Natural killer cell treated with Interleukin-12 subunit alpha and Interleukin-12 subunit beta and Interleukin-15 and Interleukin-18, amount 100 ng/mL, for 72 hours (primary cell): ENCODE measurements at regions not wholly inside any gene's neighbourhood (a gene's known extent, or its start where the extent isn't known, plus 50 kb on each side); places are given as distances from the start of the nearest gene placed in this dataset.
A peak's percentile ranks its signal among the peaks of the same experiment; 100 is the strongest.
"Not testable (repeated sequence)": the region's sequence is repeated elsewhere in the genome, so short reads cannot be mapped to it uniquely, and the experiment has no call there.

Experiments
- ATAC-seq, 2 donors: fragments of 150-1000 bp; cut with Tn5 transposase in 1 of 2; sonication (Bioruptor Pico), chemical (Tn5 transposase) in 1 of 2; 2 replicates each; pipeline ENCODE4 v1.10.0; 2021
- DNase-seq: peaks from one replicate; pipeline ENCODE4 v3.0.0; 2022; ENCODE audit warnings: low spot score
- H3K27ac Mint-ChIP-seq, 2 donors: 1 replicate in 1 of 2; 2 replicates in 1 of 2; pipeline ENCODE4 v1.8.0; 2022; ENCODE audit warnings: mixed read lengths in 2 of 2, mild to moderate bottlenecking in 1 of 2, moderate library complexity in 1 of 2
- H3K27me3 Mint-ChIP-seq, 2 donors: 1 replicate in 1 of 2; 2 replicates in 1 of 2; pipeline ENCODE4 v1.8.0; 2022; ENCODE audit warnings: mixed read lengths in 2 of 2
- H3K36me3 Mint-ChIP-seq: one replicate; pipeline ENCODE4 v1.8.0; 2022; ENCODE audit warnings: mixed read lengths
- H3K4me1 Mint-ChIP-seq, 2 donors: 1 replicate in 1 of 2; 2 replicates in 1 of 2; pipeline ENCODE4 v1.8.0; 2022; ENCODE audit warnings: low read depth in 2 of 2, mixed read lengths in 2 of 2, mild to moderate bottlenecking in 1 of 2
- H3K4me3 Mint-ChIP-seq: one replicate; pipeline ENCODE4 v1.8.0; 2022; ENCODE audit warnings: mixed read lengths
- H3K9me3 Mint-ChIP-seq: 2 replicates; pipeline ENCODE4 v1.8.0; 2022; ENCODE audit warnings: mixed read lengths

- H3K9me3 Mint-ChIP-seq, result peaks cover 14% of the 10 kb centered on the region
- DNase-seq (no peak), ATAC-seq (no peak)
- H3K27me3 Mint-ChIP-seq, result no peaks in the 10 kb centered on the region
- peaks cover 11% of the 10 kb centered on the region for H3K36me3 Mint-ChIP-seq
- no peak overlapping the region for H3K4me3 Mint-ChIP-seq
- no peaks in the 10 kb centered on the region for H3K4me1 Mint-ChIP-seq
- no peak overlapping the region for H3K27ac Mint-ChIP-seq
Observed at GRCh38 chr6:164665328-164665727, 644.1 kb downstream of the C6orf118 start.

- no peaks in the 10 kb centered on the region for H3K4me1 Mint-ChIP-seq
- H3K36me3 Mint-ChIP-seq, result peaks cover 11% of the 10 kb centered on the region
- peaks cover 11% of the 10 kb centered on the region for H3K9me3 Mint-ChIP-seq
- DNase-seq (no peak), ATAC-seq (no peak)
- H3K27ac Mint-ChIP-seq, result no peak overlapping the region
- no peaks in the 10 kb centered on the region for H3K27me3 Mint-ChIP-seq
- no peak overlapping the region for H3K4me3 Mint-ChIP-seq
Observed at GRCh38 chr6:164663634-164664033, 645.8 kb downstream of the C6orf118 start.

- no peak for ATAC-seq
- H3K27me3 Mint-ChIP-seq, result no peaks in the 10 kb centered on the region
Observed at GRCh38 chr6:164661716-164662115, 647.7 kb downstream of the C6orf118 start.

GRCh38 chr6:164660781-164661180 lies 648.6 kb downstream of the C6orf118 start:
- H3K27me3 Mint-ChIP-seq, result no peaks in the 10 kb centered on the region
- H3K9me3 Mint-ChIP-seq, result peaks cover 16% of the 10 kb centered on the region
- H3K27ac Mint-ChIP-seq, result no peak overlapping the region
- H3K4me3 Mint-ChIP-seq, result no peak overlapping the region
- no peaks in the 10 kb centered on the region for H3K4me1 Mint-ChIP-seq
- H3K36me3 Mint-ChIP-seq, result no peaks in the 10 kb centered on the region
- ATAC-seq, result no peak
- DNase-seq, result no peak

More at GRCh38 chr6:164661716-164662115, 647.7 kb downstream of the C6orf118 start:
- peaks cover 14% of the 10 kb centered on the region for H3K9me3 Mint-ChIP-seq
- H3K27ac Mint-ChIP-seq, result no peak overlapping the region
- H3K4me1 Mint-ChIP-seq, result no peaks in the 10 kb centered on the region
- H3K4me3 Mint-ChIP-seq, result no peak overlapping the region
- peaks cover 6% of the 10 kb centered on the region for H3K36me3 Mint-ChIP-seq
- DNase-seq, result no peak

GRCh38 chr6:164640956-164641355 lies 668.4 kb downstream of the C6orf118 start:
- Mint-ChIP-seq H3K36me3 (no peaks in the 10 kb centered on the region), H3K9me3 (peaks cover 16% of the 10 kb centered on the region), H3K27me3 (no peaks in the 10 kb centered on the region), H3K4me1 (no peaks in the 10 kb centered on the region), H3K4me3 (no peak overlapping the region), H3K27ac (no peak overlapping the region)
- ATAC-seq (no peak), DNase-seq (no peak)

- no peaks in the 10 kb centered on the region for H3K36me3 Mint-ChIP-seq
- H3K4me1 Mint-ChIP-seq, result no peaks in the 10 kb centered on the region
- no peaks in the 10 kb centered on the region for H3K27me3 Mint-ChIP-seq
- peaks cover 16% of the 10 kb centered on the region for H3K9me3 Mint-ChIP-seq
- H3K27ac Mint-ChIP-seq, result no peak overlapping the region
- H3K4me3 Mint-ChIP-seq, result no peak overlapping the region
- DNase-seq (no peak), ATAC-seq (no peak)
Observed at GRCh38 chr6:164628302-164628931, 681.0 kb downstream of the C6orf118 start.

- no peak for ATAC-seq
- Mint-ChIP-seq H3K27ac (no peak overlapping the region), H3K9me3 (peaks cover 11% of the 10 kb centered on the region), H3K36me3 (peaks cover 5% of the 10 kb centered on the region), H3K4me1 (no peaks in the 10 kb centered on the region), H3K27me3 (no peaks in the 10 kb centered on the region), H3K4me3 (no peak overlapping the region)
- DNase-seq, result no peak
Observed at GRCh38 chr6:164616917-164617524, 692.4 kb downstream of the C6orf118 start.

GRCh38 chr6:164612751-164613150 lies 696.7 kb downstream of the C6orf118 start:
- no peaks in the 10 kb centered on the region for H3K27me3 Mint-ChIP-seq
- H3K4me1 Mint-ChIP-seq, result no peaks in the 10 kb centered on the region
- H3K9me3 Mint-ChIP-seq, result peaks cover 9% of the 10 kb centered on the region
- H3K36me3 Mint-ChIP-seq, result no peaks in the 10 kb centered on the region
- no peak for DNase-seq
- H3K27ac Mint-ChIP-seq, result no peak overlapping the region
- no peak overlapping the region for H3K4me3 Mint-ChIP-seq
- no peak for ATAC-seq

GRCh38 chr6:164610859-164611258 lies 698.5 kb downstream of the C6orf118 start:
- not testable (repeated sequence) for DNase-seq, H3K36me3 Mint-ChIP-seq, H3K27me3 Mint-ChIP-seq, H3K4me1 Mint-ChIP-seq, H3K4me3 Mint-ChIP-seq, H3K27ac Mint-ChIP-seq, H3K9me3 Mint-ChIP-seq
- ATAC-seq, result peak in 1 of 2 donors; percentile 68

GRCh38 chr6:164602415-164602814 lies 707.0 kb downstream of the C6orf118 start:
- not testable (repeated sequence) for H3K4me3 Mint-ChIP-seq, H3K27ac Mint-ChIP-seq

GRCh38 chr6:164581563-164581962 lies 727.8 kb downstream of the C6orf118 start:
- H3K27ac Mint-ChIP-seq, result no peak overlapping the region
- no peak for DNase-seq
- ATAC-seq, result no peak
- H3K27me3 Mint-ChIP-seq, result no peaks in the 10 kb centered on the region
- H3K9me3 Mint-ChIP-seq, result peaks cover 7% of the 10 kb centered on the region
- no peaks in the 10 kb centered on the region for H3K4me1 Mint-ChIP-seq
- H3K4me3 Mint-ChIP-seq, result no peak overlapping the region
- H3K36me3 Mint-ChIP-seq, result no peaks in the 10 kb centered on the region

More at GRCh38 chr6:164602415-164602814, 707.0 kb downstream of the C6orf118 start:
- ATAC-seq, H3K27me3 Mint-ChIP-seq, DNase-seq, H3K9me3 Mint-ChIP-seq, H3K36me3 Mint-ChIP-seq, H3K4me1 Mint-ChIP-seq: not testable (repeated sequence)

GRCh38 chr6:164579035-164579434 lies 730.4 kb downstream of the C6orf118 start:
- no peak overlapping the region for H3K27ac Mint-ChIP-seq
- H3K36me3 Mint-ChIP-seq, result peaks cover 4% of the 10 kb centered on the region
- no peak for DNase-seq
- no peaks in the 10 kb centered on the region for H3K27me3 Mint-ChIP-seq
- no peak overlapping the region for H3K4me3 Mint-ChIP-seq
- peaks cover 15% of the 10 kb centered on the region for H3K9me3 Mint-ChIP-seq
- H3K4me1 Mint-ChIP-seq, result no peaks in the 10 kb centered on the region
- ATAC-seq, result no peak

GRCh38 chr6:164578616-164579015 lies 730.8 kb downstream of the C6orf118 start:
- H3K36me3 Mint-ChIP-seq, result peaks cover 4% of the 10 kb centered on the region
- DNase-seq, result no peak
- ATAC-seq, result no peak
- no peak overlapping the region for H3K27ac Mint-ChIP-seq
- no peak overlapping the region for H3K4me3 Mint-ChIP-seq
- peaks cover 15% of the 10 kb centered on the region for H3K9me3 Mint-ChIP-seq
- H3K27me3 Mint-ChIP-seq, result no peaks in the 10 kb centered on the region
- H3K4me1 Mint-ChIP-seq, result no peaks in the 10 kb centered on the region

GRCh38 chr6:164570801-164571200 lies 738.6 kb downstream of the C6orf118 start:
- Mint-ChIP-seq H3K4me1 (no peaks in the 10 kb centered on the region), H3K27me3 (no peaks in the 10 kb centered on the region), H3K27ac (no peak overlapping the region), H3K4me3 (no peak overlapping the region), H3K9me3 (peaks cover 20% of the 10 kb centered on the region), H3K36me3 (peaks cover 4% of the 10 kb centered on the region)
- no peak for ATAC-seq
- no peak for DNase-seq

- no peaks in the 10 kb centered on the region for H3K4me1 Mint-ChIP-seq
Observed at GRCh38 chr6:164569509-164569908, 739.9 kb downstream of the C6orf118 start.

More at GRCh38 chr6:164569509-164569908, 739.9 kb downstream of the C6orf118 start:
- Mint-ChIP-seq H3K27me3 (no peaks in the 10 kb centered on the region), H3K4me3 (no peak overlapping the region), H3K27ac (no peak overlapping the region), H3K36me3 (no peaks in the 10 kb centered on the region), H3K9me3 (peaks cover 16% of the 10 kb centered on the region)
- no peak for DNase-seq
- no peak for ATAC-seq
